ENCODE measurements at regions not wholly inside any gene's neighbourhood (a gene's known extent, or its start where the extent isn't known, plus 50 kb on each side); places are given as distances from the start of the nearest gene placed in this dataset.

DNA sequence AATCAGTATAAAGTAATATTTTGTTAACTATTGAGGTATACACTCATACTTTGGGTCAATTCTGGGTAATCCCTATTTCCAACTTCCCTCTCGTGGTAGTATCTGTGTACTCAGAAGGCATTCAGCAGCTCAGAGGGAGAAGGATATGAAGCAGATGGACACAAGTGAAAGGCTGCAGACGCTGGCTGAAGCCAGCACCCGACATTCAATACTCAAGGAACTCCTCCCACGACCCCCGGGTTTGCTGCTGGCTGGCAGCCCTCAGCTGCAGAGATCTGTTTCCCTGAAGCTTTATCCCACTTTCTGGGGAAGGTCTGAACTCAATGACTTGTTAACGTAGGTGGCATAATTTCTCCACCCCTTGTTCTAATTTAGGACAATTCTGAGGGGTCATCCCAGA is 847.3 kb upstream of the SOX11 start:
- no peak for DNase-seq (ENCODE audit: low read depth)

DNA sequence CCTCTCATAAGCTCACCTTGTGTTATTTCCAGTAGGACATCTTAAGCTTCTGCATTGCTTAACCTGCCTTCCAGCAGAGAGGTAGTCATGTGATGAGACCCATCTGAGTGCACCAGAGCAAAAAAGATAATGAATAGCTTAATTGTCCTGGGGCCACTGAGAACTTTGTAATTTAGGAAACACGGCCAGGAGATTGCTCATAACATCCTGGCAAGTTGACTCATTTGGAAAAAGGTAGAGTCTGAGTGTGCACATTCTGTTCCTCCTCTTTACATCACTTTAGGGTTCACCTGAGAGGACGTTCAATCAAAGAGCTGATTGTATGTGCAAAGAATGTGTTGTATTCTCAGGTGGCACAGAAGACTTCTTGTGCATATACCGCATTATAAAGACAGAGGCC is 830.2 kb upstream of the SOX11 start:
- DNase-seq (ENCODE audit: low read depth): no peak

DNA sequence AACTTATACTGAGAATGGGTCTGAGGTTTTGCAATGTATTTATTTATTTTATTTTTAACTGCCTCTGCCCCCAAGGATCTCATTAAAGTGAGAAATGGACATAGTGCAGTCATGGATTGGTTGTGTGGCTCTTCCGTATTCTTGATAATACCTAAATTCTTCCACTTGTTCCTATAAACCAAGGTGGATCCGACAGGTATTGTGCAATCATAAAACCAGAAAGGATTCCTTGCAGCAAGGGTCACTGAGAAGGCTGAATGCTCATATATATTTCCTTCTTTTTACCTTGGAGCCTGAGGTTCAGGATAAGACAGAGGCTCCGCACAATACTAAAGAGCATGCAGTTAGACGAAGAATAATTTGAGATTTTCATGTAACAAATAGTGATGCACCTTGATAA is 826.0 kb upstream of the SOX11 start:
- DNase-seq (ENCODE audit: low read depth): no peak

DNA sequence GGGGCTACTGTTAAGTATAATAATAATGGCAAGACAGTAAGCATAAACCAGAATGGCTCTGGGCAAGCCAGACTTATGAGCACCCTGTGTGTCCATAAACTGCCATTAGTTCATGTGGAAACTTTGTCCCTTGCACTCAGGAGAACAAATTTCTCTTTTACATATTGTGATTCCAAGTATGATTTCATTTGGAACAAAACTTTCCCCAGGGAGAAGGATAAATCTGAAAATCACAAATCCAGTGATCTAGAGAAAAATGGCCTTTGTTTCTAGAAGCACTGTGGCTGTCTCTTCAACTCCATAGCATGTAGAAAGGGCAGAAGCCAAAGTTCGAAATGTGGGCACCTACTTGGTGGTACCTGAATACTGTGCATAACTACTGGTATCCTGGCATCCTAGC is 823.7 kb upstream of the SOX11 start:
- no peak for DNase-seq (ENCODE audit: low read depth)

DNA sequence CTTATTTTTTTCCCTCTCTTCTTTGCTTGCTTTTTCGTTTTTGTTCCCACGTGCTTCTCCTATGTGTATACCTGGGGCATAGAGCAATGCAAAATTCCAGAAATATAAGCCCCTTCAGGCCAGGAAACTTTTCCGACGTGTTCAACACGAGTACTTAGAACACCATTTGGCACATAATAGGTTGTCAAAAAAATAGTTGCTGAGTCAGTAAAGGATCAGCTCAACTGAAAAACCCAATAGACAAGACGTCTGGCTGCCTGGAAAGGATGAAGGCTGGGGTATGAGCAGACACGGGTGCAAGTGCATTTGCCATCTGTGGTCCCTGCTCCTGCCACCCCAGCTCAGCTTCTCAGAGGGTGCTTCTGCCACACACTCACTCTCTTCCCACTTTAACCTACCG is 823.0 kb upstream of the SOX11 start:
- no peak for DNase-seq (ENCODE audit: low read depth)

DNA sequence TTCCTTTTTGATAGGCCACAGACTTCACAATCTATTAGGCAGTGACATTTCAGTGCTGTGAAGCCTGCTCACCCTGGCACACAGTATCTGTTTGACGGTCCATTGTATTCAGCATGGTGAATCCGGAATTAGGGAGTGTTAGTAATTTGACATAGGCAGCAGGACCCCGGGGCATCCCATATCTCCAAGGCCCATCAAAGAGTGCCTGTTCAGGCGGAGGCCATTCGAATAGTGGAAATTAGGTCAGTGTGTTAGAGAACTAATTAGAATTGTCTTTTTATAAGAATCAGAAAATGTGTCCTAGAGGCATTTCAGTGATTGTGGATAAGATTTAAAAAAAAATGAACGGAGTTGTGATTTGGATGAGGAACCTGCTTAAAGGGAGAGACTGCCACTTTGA is 818.8 kb upstream of the SOX11 start:
- DNase-seq (ENCODE audit: low read depth): no peak

DNA sequence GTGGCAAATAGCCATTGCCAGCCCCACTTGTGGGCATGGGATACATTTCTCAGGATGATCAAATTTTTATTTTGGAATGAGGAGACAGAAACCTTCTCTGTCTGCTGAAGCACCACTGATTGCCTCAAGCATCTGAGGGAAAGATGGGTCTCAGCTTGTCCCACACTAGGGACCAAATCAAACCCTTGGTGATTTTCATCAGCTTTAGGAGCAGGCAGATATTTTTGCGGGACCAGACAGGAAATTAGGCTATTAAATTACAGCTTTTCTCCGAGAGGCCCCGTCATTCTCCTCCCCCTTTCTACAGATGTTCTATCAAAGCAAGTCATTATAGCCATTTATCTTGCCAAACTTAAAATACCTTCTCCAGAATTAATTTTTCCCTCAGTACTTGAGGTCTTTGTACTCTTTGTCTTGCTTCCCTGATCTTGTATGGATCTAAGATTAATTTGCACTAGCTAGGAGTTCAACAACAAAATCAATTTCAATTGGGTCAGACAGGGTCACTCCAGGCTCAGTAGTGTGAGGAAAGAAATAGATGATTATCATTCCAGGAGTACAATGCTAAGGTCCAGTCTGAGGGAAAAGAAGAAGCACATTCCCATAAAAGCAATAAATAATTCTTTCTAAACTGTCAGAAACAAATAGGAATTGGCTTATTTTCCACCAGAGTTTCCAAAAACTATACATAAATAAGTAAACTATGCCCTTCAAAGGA is 818.1 kb upstream of the SOX11 start:
- DNase-seq (ENCODE audit: low read depth): no peak

DNA sequence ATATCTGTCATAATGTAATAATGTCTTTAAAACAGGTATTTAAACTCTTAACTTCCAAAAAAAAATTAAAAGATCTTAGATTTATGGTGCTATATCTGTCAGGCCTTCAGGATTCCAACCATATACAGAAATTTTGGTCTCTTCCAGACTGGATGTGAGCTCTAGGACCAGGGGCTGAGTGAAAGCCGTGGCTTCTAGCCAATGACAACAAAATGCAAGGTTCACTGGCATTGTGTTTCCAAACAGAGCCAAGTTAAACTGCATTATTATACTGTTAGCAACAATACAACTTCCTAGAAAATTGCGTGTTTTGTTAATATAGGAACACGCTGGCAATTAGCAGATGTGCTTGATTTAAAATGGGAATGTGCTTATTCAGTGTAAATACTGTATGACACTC is 809.8 kb upstream of the SOX11 start:
- no peak for DNase-seq (ENCODE audit: low read depth)

DNA sequence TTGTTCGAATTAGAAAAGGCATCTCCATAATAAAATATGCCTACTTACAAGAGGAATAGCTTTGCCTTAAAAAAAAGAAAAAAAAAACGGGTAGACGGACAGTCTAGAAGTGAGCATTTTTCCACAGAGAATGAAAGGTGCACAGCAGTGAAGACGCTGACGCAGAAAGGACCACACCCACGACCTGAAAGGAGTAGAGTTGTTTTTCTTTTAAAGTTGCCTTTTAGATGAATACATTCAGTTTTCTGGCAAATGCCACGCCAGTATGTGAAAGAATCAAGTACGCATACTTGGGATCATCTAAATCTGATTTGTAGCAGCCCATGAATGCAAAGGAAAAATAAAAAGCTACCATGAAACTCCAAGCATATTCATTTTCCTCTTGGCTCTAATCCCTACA is 809.2 kb upstream of the SOX11 start:
- no peak for DNase-seq (ENCODE audit: low read depth)

DNA sequence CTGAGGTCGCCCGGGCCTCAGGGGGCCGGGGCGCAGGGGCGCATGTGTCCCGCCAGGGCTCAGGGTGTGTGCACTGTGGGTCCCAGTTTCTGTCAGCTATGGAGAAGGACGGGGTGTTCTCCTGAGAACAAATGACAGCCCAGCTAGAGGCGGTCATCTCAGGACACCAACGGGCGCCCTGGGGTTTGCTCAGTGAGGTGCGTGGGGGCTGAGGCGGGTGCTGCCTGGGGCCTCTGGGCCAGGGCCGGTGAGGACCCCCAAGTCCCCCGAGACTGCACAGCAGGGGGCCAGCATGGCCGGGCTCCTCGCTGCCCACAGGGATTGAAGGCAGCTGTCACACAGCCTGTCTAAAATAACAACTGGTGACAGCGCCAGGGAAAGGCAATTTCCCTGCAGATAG is 808.8 kb upstream of the SOX11 start:
- DNase-seq (ENCODE audit: low read depth): no peak

DNA sequence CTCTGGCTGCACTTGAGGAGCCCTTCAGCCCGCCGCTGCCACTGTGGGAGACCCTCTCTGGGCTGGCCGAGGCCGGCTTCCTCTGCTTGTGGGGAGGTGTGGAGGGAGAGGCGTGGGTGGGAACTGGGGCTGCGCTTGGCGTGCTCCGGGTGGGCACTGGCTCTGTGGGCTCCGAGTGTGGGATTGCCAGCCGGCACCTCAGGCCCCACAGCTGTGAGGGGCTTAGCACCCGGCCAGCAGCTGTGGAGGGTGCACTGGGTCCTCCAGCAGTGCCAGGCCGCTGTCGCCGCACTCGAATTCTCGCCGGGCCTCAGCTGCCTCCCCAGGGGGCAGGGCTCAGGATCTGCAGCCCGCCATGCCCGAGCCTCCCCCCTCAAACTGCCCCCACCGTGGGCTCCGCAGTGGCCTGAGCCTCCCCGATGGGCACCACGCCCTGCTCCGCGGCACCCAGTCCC is 808.0 kb upstream of the SOX11 start:
- DNase-seq (ENCODE audit: low read depth): no peak

DNA sequence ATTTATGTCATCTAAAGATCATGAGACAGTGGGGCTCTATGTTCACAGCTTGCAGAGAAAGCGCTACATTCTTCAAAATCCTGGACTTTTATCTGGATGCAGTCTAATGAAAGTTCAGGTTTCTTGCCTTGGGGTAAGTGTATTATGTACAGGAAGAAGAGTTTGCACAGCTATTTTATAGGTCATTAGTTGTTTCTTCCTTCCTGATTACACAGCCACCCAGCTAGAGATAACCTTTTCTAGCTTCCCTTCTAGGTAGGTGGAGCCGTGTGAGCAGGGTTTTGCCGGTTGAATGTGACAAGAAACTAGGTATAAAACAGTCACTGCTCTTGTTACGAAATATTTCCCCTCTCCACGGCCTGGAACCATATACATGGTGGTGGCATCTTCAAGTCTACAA is 800.8 kb upstream of the SOX11 start:
- DNase-seq (ENCODE audit: low read depth): no peak

DNA sequence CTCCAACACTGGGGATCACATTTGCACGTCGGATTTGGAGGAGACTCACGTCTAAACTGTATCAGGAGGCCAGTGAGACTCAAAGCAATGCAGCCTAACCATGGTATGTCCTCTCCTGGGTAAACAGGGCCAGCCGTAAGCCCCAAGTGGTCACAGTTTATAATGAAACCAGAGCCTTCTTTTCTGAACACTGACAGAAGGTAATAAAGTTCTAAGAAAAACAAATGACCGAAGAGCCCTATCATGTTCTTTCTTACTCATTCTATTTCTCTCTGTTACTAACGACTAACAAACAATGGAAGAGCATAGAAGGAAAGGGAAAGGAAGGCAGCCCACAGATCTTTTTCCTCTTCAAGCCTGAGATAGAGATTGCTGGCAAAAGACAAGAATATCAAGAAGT is 796.8 kb upstream of the SOX11 start:
- no peak for DNase-seq (ENCODE audit: low read depth)

DNA sequence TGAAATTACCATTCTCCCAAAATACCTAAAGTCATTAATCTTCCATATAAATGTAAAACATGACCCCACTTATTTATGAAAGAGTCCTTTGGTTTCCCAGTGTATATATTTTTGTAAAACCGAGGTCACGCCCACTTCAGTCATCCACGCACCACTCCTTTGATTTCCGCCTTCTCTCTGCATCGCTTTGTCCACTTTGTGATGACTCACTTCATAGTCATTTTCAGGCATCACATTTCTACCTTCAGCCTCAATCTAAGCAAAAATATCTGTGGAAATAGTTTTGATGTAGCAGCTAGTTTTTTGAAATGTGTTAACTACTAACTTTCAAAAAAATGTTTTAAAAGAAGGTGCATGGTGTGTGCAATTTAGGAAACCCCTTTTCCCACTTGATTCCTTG is 793.5 kb upstream of the SOX11 start:
- DNase-seq (ENCODE audit: low read depth): no peak

DNA sequence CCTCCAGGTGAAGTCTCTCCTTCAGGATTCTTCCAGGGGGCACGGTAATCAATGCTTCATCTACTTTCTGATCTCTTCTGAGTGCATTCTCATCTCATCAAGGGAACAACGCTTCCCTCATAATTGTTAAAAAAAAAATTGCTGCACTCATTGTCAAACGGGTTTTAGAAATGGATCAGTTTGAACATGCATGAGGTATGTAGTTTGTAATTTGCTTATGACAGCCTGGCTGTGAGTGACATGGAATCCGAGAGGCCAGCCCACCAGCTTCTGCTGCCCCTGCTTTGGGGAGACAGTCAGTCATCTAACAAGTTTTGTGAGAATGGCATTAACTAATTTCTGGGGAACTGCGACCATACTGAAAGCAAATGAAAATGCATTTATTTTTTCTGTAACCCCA is 791.9 kb upstream of the SOX11 start:
- no peak for DNase-seq (ENCODE audit: low read depth)

DNA sequence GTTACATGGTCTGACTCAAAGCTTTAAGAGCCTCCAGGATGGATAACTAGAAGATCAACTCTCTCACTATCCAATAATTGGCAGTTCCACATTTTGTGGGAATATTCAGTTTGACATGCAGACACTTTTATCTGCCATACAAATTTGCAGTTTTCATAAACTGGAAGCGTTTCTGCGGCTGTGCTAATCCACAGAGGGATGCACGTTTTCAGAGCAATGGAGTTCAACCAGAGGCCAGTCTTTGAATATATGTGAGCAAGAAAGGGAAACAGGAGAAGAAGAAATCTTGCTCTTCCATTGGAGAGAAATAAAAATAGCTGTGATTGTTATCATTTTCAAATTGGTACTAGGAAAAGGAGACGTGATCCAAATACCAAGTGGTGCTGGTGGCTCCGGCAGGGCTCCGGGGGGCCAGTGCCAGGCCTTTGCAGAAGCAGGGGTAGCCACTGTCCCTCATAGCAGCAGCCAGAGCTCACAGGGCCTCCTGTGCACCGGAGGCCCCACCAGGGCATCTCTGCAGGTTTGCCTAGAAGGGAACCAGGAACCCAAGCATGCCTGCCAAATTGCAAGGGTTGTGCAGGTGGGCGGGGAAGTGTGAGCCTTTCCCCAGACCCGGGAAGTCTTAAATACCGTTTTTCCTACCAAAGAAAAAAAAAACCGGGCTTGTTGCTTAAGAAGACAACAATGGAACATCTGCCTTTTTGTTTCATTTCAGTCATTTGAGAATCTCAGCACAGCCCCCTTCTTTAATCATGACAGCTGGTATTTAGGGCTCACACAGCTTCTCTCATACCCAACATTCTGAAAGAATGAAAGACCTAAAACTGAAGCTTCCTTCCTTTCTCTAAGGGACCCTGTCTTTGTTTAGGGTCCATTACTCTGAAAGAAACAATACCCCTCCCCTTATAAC is 791.1 kb upstream of the SOX11 start:
- no peak for DNase-seq (ENCODE audit: low read depth)

DNA sequence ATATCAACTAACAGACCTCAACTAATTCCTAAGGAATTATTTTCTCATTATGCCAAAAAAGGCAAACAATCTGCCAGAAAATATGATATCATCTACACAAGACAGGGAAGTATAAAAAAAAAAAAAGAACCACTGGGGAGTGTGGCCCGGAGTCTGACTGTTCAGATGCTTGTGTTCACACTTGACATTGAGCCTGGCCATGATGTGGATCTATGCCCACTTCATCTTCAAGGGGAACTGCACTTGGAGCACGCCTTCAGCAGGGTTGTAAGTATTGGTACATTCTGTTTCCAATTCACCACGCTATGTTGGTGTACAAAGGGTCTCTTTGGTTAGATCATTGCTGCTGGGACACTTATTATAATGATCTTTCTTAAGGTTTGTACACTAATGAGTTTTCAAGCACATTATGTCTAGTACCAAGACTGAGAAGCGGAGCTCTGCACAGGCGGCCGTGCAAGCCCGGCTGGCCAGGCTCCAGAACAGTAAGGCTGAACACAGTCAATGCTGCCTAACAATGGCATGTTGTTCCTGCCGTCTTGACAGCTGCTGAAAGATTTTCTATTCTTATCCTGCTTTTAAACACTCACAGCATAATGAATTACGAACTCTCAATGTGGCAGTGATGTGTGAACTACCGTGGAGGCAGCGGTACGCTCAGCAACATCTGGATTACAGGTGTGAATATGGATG is 788.4 kb upstream of the SOX11 start:
- no peak for DNase-seq (ENCODE audit: low read depth)

DNA sequence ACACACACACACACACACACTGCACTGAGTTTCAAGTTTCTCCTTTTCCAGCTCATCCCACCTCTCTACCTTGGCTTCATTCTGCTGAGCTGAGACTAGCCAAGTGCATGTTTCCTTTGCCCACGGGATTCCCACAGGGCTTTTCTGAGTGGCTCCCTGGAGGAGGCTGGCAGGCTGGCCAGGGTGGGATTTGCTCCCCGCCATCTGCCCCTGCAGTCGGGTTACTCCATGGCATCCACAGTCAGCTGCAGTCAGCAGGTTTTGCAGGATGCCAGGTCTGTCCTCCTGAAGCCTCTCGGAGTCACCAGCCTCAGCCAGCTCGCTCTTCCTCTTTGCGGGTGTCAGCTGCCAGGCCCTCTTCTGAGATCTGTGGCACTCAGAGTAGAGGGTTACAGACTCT is 783.7 kb upstream of the SOX11 start:
- no peak for DNase-seq (ENCODE audit: low read depth)

DNA sequence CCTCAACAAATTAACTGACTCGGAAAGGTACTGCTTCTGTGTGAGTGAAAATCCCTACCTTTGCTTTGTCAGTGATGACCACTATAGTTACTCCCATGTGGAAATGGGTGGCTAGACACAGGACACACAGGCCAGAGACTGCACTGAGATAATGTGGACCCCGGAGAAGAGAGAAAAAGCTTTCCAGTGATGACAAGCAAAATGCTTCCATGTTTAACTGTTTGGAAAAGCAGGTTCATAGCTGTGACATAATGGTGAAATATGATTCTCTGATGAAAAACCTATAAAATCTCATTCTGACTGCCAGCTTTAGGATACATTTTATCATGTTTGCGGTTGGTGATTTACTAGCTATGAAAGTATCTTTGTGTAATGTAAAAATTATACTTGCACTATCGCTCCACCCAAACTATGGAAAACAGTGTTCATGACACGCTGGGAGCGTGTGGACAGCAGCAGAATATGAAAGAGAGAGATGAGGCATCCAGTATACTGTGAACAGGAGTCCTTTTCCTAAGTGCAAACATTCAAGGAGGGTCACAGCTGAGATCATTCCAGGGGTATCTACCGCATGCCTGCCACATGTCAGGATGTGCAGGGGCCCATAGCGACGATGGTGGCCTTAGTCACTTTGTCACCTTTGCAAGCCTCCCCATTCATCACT is 782.7 kb upstream of the SOX11 start:
- DNase-seq (ENCODE audit: low read depth): no peak

DNA sequence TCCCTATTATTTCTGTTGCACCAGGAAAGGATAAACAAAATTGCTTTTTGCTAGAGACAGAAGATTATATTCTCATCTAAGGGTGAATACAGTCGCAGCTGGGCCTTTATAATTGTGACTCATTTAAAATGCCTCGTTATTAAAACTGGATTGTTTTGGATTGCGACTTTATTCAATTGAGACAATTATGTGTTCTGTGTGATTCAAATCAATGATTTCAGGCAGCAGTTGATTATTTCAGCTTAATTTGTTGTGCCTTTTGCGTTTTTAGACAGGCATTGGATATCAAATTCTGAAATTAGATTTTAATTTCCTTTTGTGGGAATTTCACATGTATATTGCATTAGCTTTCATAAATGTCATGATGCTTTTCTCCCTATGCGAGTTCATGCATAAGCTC is 778.1 kb upstream of the SOX11 start:
- DNase-seq (ENCODE audit: low read depth): no peak

DNA sequence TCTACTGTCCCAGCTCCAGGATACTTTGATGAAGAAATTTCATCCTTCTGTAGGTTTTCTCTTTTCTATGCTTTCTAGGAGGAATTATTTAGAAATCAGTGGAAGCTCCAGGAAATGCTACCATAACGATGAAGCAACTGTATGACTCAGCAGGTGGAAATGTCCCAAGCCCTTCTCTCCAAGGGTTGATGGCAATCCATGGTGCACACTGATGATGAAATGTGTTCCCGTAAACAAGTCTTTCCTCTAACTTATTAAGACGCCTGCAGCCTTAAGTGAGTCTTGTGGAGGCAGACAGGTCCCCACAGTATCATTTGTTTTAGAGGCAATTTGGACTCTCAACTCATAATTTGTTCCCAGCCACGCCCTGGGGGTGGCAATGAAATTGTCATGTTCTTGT is 777.6 kb upstream of the SOX11 start:
- DNase-seq (ENCODE audit: low read depth): no peak

DNA sequence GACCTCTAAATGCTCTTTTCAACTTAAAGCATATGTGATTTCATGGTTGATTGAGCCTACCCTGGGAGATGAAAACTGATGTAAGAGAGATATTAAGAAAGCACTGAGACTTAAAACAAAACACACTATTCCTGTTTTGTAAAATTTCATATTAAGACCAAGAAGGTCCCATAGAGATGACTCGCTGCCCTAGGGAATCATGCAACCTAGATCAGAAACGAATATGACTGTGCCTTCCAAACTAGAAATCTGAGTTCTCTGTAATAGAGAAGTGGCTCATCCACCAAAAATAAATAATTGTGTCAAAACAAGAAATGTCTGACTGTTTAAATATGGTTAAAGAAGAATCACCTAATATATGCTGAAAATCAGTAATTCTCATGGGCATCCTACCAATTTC is 776.8 kb upstream of the SOX11 start:
- no peak for DNase-seq (ENCODE audit: low read depth)
